MM.1S (cell line): ENCODE measurements at regions not wholly inside any gene's neighbourhood (a gene's known extent, or its start where the extent isn't known, plus 50 kb on each side); places are given as distances from the start of the nearest gene placed in this dataset.

Source experiments
- DNase-seq: peaks from one replicate; pipeline ENCODE4 v3.0.0-alpha.2; 2015
- H2AFZ ChIP-seq: fragments of 300-600 bp; sonication (generic); 2 replicates; pipeline ENCODE4 v1.6.0; 2016; ENCODE audit warnings: antibody characterized with exemption, low read length
- H3F3A ChIP-seq: fragments of 300-600 bp; sonication (generic); 2 replicates; pipeline ENCODE4 v1.6.1; 2016; ENCODE audit warnings: mild to moderate bottlenecking, antibody characterized with exemption, low read length, moderate library complexity, mixed read lengths; ENCODE audit not compliant: insufficient read depth
- H3K27ac ChIP-seq: fragments of 300-600 bp; sonication (generic); 2 replicates; pipeline ENCODE4 v1.5.1; 2016; ENCODE audit warnings: mild to moderate bottlenecking, low read length
- H3K27me3 ChIP-seq: fragments of 300-600 bp; sonication (generic); replicated peaks from 2 replicates; pipeline ENCODE4 v1.6.0; 2016; ENCODE audit warnings: low read length; ENCODE audit not compliant: insufficient read depth
- H3K36me3 ChIP-seq: fragments of 300-600 bp; sonication (generic); replicated peaks from 2 replicates; pipeline ENCODE4 v1.6.1; 2016; ENCODE audit warnings: mild to moderate bottlenecking, low read length, mixed read lengths; ENCODE audit not compliant: insufficient read depth
- H3K4me1 ChIP-seq: fragments of 300-600 bp; sonication (generic); 2 replicates; pipeline ENCODE4 v1.6.1; 2016; ENCODE audit warnings: low read length, mixed read lengths
- H3K4me2 ChIP-seq: fragments of 300-600 bp; sonication (generic); 2 replicates; pipeline ENCODE4 v1.6.0; 2016; ENCODE audit warnings: low read depth, low read length
- H3K4me3 ChIP-seq: fragments of 300-600 bp; sonication (generic); 2 replicates; pipeline ENCODE4 v1.5.1; 2016; ENCODE audit warnings: low read length, mixed read lengths
- H3K79me2 ChIP-seq: fragments of 300-600 bp; sonication (generic); 2 replicates; pipeline ENCODE4 v1.6.1; 2016; ENCODE audit warnings: mixed run types, low read length, mixed read lengths
- H3K9ac ChIP-seq: fragments of 300-600 bp; sonication (generic); 2 replicates; pipeline ENCODE4 v1.6.1; 2016; ENCODE audit warnings: low read length, mixed read lengths
- H3K9me2 ChIP-seq: fragments of 300-600 bp; sonication (generic); replicated peaks from 2 replicates; pipeline ENCODE4 v1.6.1; 2016; ENCODE audit warnings: mild to moderate bottlenecking, low read length, mixed read lengths; ENCODE audit not compliant: insufficient read depth
- H3K9me3 ChIP-seq: fragments of 300-600 bp; sonication (generic); replicated peaks from 2 replicates; pipeline ENCODE4 v1.6.1; 2016; ENCODE audit warnings: mild to moderate bottlenecking, low read length, mixed read lengths; ENCODE audit not compliant: insufficient read depth
- H4K20me1 ChIP-seq: fragments of 300-600 bp; sonication (generic); 2 replicates; pipeline ENCODE4 v1.6.1; 2016; ENCODE audit warnings: mild to moderate bottlenecking, low read length, moderate library complexity, mixed read lengths; ENCODE audit not compliant: insufficient read depth
- CTCF ChIP-seq: fragments of 300-600 bp; sonication (generic); IDR thresholded peaks from 2 replicates; pipeline ENCODE4 v1.5.1; 2016; ENCODE audit warnings: antibody characterized with exemption, low read length, mixed read lengths
- EZH2 ChIP-seq: fragments of 300-600 bp; sonication (generic); optimal IDR thresholded peaks from 2 replicates; pipeline ENCODE3; 2017; ENCODE audit warnings: low read depth, mild to moderate bottlenecking, antibody characterized with exemption, low read length, mixed read lengths
- EZH2phosphoT487 ChIP-seq: fragments of 300-600 bp; sonication (generic); IDR thresholded peaks from 2 replicates; pipeline ENCODE4 v1.6.1; 2018; ENCODE audit warnings: antibody characterized with exemption, low read length

GRCh38 chr2:120821446-120822160, 85.9 kb downstream of the GLI2 start:
- Histone ChIP-seq H3K9me3 (no peaks in the 10 kb centered on the region), H3K4me1 (0 out of 2 replicates have a peak, but pooled peaks cover 4% of the 10 kb centered on the region), H3K9ac (no peak overlapping the region), H3K9me2 (no peaks in the 10 kb centered on the region), H3K36me3 (no peaks in the 10 kb centered on the region), H3K4me2 (no peak overlapping the region), H4K20me1 (no peaks in the 10 kb centered on the region), H3F3A (no peaks in the 10 kb centered on the region), H2AFZ (no peak overlapping the region), H3K4me3 (no peak overlapping the region), H3K27me3 (no peaks in the 10 kb centered on the region), H3K27ac (no peak overlapping the region), H3K79me2 (no peaks in the 10 kb centered on the region)
- TF ChIP-seq CTCF, result no peak
- no peak for TF ChIP-seq EZH2phosphoT487
- TF ChIP-seq EZH2, result no peak
- DNase-seq, result no peak

GRCh38 chr2:120822933-120823332, 87.3 kb downstream of the GLI2 start:
- Histone ChIP-seq H2AFZ (no peak overlapping the region), H3K27ac (no peak overlapping the region), H3K9me3 (no peaks in the 10 kb centered on the region), H3K27me3 (no peaks in the 10 kb centered on the region), H3K4me3 (no peak overlapping the region), H3K9me2 (no peaks in the 10 kb centered on the region), H3K79me2 (no peaks in the 10 kb centered on the region), H4K20me1 (no peaks in the 10 kb centered on the region), H3K4me1 (0 out of 2 replicates have a peak, but pooled peaks cover 4% of the 10 kb centered on the region), H3K9ac (no peak overlapping the region), H3K4me2 (no peak overlapping the region), H3F3A (no peaks in the 10 kb centered on the region), H3K36me3 (no peaks in the 10 kb centered on the region)
- no peak for TF ChIP-seq EZH2phosphoT487
- TF ChIP-seq EZH2, result no peak
- no peak for TF ChIP-seq CTCF
- no peak for DNase-seq

GRCh38 chr2:120823551-120823950, 87.9 kb downstream of the GLI2 start:
- Histone ChIP-seq H3F3A (no peaks in the 10 kb centered on the region), H3K36me3 (no peaks in the 10 kb centered on the region), H3K27me3 (no peaks in the 10 kb centered on the region), H3K4me3 (no peak overlapping the region), H3K4me2 (no peak overlapping the region), H3K79me2 (no peaks in the 10 kb centered on the region), H4K20me1 (no peaks in the 10 kb centered on the region), H3K9ac (no peak overlapping the region), H3K9me2 (no peaks in the 10 kb centered on the region), H3K4me1 (0 out of 2 replicates have a peak, but pooled peaks cover 4% of the 10 kb centered on the region), H3K9me3 (no peaks in the 10 kb centered on the region), H3K27ac (no peak overlapping the region), H2AFZ (no peak overlapping the region)
- no peak for DNase-seq
- TF ChIP-seq EZH2 (no peak), EZH2phosphoT487 (no peak), CTCF (no peak)
